ENCODE measurements at regions not wholly inside any gene's neighbourhood (a gene's known extent, or its start where the extent isn't known, plus 50 kb on each side); places are given as distances from the start of the nearest gene placed in this dataset.
"Not testable (repeated sequence)": the region's sequence is repeated elsewhere in the genome, so short reads cannot be mapped to it uniquely, and the experiment has no call there.

DNA sequence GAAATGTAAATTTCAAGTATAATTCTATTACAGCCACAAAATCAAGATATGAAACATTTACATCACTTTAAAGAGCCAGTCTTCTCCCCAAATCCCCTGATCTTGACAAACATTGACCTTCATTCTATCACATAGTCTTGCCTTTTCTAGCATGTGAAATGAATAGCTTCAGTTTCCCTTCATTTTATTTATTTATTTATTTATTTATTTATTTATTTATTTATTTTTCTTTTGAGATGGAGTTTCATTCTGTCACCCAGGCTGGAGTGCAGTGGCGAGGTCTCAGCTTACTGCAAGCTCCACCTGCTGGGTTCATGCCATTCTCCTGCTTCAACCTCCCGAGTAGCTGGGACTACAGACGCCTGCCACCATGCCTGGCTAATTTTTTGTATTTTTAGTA is 147.9 kb downstream of the MSL3 start:
- H3F3A ChIP-seq (replicated peaks; ENCODE audit: insufficient read depth); H2AFZ ChIP-seq (ENCODE audit: low read depth); H4K20me1 ChIP-seq (ENCODE audit: insufficient read depth); H3K4me2 ChIP-seq; H3K4me1 ChIP-seq (ENCODE audit: control insufficient read depth in 1 of 2, insufficient read depth in 2 of 2, low read depth in 1 of 2, low read length in 1 of 2); H3K9ac ChIP-seq; POLR2A ChIA-PET; DNase-seq; H3K27ac ChIP-seq (ENCODE audit: low read depth in 2 of 2, low read length in 1 of 2); H3K9me3 ChIP-seq; H3K79me2 ChIP-seq (ENCODE audit: insufficient read depth); CTCF ChIA-PET; H3K9me2 ChIP-seq; H3K27me3 ChIP-seq (ENCODE audit: insufficient read depth); H3K36me3 ChIP-seq (replicated peaks in 1 of 2; ENCODE audit: control insufficient read depth in 1 of 2, insufficient read depth in 2 of 2, low read length in 1 of 2); H3K4me3 ChIP-seq (ENCODE audit: low read depth in 2 of 2, low read length in 1 of 2): not testable (repeated sequence)
- WGBS (ENCODE audit: low lambda C conversion rate), result 10% methylated on average over 3 of the region's 3 CpGs

DNA sequence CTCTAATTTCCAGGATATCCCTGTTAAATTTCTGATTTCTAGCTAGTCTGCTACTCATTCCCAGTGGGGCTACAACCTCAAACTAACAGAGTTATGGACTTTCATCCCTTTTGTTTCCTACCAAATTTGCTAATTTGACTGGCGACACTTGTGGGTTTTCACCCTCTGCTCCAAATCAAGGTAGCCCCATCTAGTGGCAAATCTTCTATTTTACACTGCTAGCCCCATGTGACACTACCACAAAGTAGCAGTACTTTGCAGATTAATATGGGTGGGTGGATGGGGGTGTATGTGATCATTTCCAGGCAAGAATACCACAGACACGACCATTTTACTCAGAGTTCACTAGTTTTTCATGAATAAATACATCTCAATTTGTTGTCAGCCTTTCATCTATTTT is 150.3 kb downstream of the MSL3 start:
- WGBS (ENCODE audit: low lambda C conversion rate), result 2% methylated on average over 2 of the region's 2 CpGs
- CTCF ChIA-PET, result no interaction called here

DNA sequence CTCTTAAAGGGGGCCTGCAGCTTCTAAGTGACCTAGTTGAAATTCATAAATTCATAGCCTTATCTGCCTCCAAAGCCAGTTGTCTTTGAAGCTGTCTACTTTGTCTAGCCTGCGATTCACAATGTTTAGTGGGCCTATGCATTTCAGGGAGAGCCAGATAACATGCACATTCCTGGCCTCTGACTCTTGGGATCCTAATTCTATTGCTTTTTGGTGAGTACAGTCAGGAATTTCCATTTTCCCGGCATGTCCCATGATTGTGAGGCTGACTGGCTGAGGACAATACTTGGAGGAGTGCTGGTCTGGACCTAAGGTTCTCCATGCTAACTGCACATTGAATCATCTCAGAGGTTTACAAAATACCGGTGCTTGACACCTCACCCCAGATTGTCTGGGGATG is 155.0 kb downstream of the MSL3 start:
- H4K20me1 ChIP-seq (ENCODE audit: insufficient read depth), result no peaks in the 10 kb centered on the region
- no peak overlapping the region for H3K27ac ChIP-seq (ENCODE audit: low read depth in 2 of 2, low read length in 1 of 2)
- H3K9ac ChIP-seq, result no peak overlapping the region
- ChIA-PET POLR2A (no interaction called here), CTCF (no interaction called here)
- H3K9me2 ChIP-seq, result no peaks in the 10 kb centered on the region
- no peaks in the 10 kb centered on the region for H3K36me3 ChIP-seq (replicated peaks in 1 of 2; ENCODE audit: control insufficient read depth in 1 of 2, insufficient read depth in 2 of 2, low read length in 1 of 2)
- H3K4me1 ChIP-seq (ENCODE audit: control insufficient read depth in 1 of 2, insufficient read depth in 2 of 2, low read depth in 1 of 2, low read length in 1 of 2), result no peaks in the 10 kb centered on the region
- WGBS (ENCODE audit: low lambda C conversion rate), result 8% methylated on average over 3 of the region's 3 CpGs
- no peaks in the 10 kb centered on the region for H3F3A ChIP-seq (replicated peaks; ENCODE audit: insufficient read depth)
- DNase-seq, result no peak
- no peak overlapping the region for H2AFZ ChIP-seq (ENCODE audit: low read depth)
- H3K79me2 ChIP-seq (ENCODE audit: insufficient read depth), result no peaks in the 10 kb centered on the region
- peaks cover 3% of the 10 kb centered on the region; the same call in 1 of the 2 replicates for H3K27me3 ChIP-seq (ENCODE audit: insufficient read depth)
- no peak overlapping the region for H3K4me2 ChIP-seq
- H3K4me3 ChIP-seq (ENCODE audit: low read depth in 2 of 2, low read length in 1 of 2), result no peak overlapping the region
- TF ChIP-seq CHD2 (IDR thresholded peaks at IDR 0.05; ENCODE audit: low read length, partially characterized antibody) (no peak), FOXM1 (IDR thresholded peaks at IDR 0.05; ENCODE audit: low read depth) (no peak), RAD21 (IDR thresholded peaks at IDR 0.05; ENCODE audit: low read length) (no peak), JUND (IDR thresholded peaks at IDR 0.05) (no peak), RFX5 (IDR thresholded peaks at IDR 0.05; ENCODE audit: low read length) (no peak), NRF1 (IDR thresholded peaks at IDR 0.05; ENCODE audit: low read depth, low read length) (no peak), TAF1 (IDR thresholded peaks at IDR 0.05; ENCODE audit: borderline replicate concordance, low read depth, low read length) (no peak)
- TF ChIP-seq, protein P1, sequence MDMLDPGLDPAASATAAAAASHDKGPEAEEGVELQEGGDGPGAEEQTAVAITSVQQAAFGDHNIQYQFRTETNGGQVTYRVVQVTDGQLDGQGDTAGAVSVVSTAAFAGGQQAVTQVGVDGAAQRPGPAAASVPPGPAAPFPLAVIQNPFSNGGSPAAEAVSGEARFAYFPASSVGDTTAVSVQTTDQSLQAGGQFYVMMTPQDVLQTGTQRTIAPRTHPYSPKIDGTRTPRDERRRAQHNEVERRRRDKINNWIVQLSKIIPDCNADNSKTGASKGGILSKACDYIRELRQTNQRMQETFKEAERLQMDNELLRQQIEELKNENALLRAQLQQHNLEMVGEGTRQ (IDR thresholded peaks at IDR 0.05; ENCODE audit: borderline replicate concordance, low read depth, low read length), result no peak
- TF ChIP-seq, protein P2, sequence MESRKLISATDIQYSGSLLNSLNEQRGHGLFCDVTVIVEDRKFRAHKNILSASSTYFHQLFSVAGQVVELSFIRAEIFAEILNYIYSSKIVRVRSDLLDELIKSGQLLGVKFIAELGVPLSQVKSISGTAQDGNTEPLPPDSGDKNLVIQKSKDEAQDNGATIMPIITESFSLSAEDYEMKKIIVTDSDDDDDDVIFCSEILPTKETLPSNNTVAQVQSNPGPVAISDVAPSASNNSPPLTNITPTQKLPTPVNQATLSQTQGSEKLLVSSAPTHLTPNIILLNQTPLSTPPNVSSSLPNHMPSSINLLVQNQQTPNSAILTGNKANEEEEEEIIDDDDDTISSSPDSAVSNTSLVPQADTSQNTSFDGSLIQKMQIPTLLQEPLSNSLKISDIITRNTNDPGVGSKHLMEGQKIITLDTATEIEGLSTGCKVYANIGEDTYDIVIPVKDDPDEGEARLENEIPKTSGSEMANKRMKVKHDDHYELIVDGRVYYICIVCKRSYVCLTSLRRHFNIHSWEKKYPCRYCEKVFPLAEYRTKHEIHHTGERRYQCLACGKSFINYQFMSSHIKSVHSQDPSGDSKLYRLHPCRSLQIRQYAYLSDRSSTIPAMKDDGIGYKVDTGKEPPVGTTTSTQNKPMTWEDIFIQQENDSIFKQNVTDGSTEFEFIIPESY (IDR thresholded peaks at IDR 0.05; ENCODE audit: borderline replicate concordance, low read depth), result no peak
- TF ChIP-seq, protein P3, sequence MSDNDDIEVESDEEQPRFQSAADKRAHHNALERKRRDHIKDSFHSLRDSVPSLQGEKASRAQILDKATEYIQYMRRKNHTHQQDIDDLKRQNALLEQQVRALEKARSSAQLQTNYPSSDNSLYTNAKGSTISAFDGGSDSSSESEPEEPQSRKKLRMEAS (IDR thresholded peaks at IDR 0.05; ENCODE audit: low read depth), result no peak
- H3K9me3 ChIP-seq, result no peaks in the 10 kb centered on the region

More for the DNA sequence above, 150.3 kb downstream of the MSL3 start:
- no peak for TF ChIP-seq GATA2 (CRISPR knock-in tag; IDR thresholded peaks at IDR 0.05)
- peak; percentile 30; the same call in 1 of the 2 replicates for TF ChIP-seq RAD21 (IDR thresholded peaks at IDR 0.05; ENCODE audit: low read length)
- TF ChIP-seq, protein P4, sequence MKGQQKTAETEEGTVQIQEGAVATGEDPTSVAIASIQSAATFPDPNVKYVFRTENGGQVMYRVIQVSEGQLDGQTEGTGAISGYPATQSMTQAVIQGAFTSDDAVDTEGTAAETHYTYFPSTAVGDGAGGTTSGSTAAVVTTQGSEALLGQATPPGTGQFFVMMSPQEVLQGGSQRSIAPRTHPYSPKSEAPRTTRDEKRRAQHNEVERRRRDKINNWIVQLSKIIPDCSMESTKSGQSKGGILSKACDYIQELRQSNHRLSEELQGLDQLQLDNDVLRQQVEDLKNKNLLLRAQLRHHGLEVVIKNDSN (IDR thresholded peaks at IDR 0.05; ENCODE audit: borderline replicate concordance, low read depth), result peak; percentile 46; the same call in 1 of the 2 replicates
- TF ChIP-seq, protein P5, sequence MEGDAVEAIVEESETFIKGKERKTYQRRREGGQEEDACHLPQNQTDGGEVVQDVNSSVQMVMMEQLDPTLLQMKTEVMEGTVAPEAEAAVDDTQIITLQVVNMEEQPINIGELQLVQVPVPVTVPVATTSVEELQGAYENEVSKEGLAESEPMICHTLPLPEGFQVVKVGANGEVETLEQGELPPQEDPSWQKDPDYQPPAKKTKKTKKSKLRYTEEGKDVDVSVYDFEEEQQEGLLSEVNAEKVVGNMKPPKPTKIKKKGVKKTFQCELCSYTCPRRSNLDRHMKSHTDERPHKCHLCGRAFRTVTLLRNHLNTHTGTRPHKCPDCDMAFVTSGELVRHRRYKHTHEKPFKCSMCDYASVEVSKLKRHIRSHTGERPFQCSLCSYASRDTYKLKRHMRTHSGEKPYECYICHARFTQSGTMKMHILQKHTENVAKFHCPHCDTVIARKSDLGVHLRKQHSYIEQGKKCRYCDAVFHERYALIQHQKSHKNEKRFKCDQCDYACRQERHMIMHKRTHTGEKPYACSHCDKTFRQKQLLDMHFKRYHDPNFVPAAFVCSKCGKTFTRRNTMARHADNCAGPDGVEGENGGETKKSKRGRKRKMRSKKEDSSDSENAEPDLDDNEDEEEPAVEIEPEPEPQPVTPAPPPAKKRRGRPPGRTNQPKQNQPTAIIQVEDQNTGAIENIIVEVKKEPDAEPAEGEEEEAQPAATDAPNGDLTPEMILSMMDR (IDR thresholded peaks at IDR 0.05), result peak; percentile 51
- H3F3A ChIP-seq (replicated peaks; ENCODE audit: insufficient read depth), result no peaks in the 10 kb centered on the region
- no peaks in the 10 kb centered on the region for H3K9me3 ChIP-seq
- peak overlapping the region in 1 of 2 experiments; percentile 19; a peak in 1 of 4 replicates for H3K4me3 ChIP-seq (ENCODE audit: low read depth in 2 of 2, low read length in 1 of 2)
- no peaks in the 10 kb centered on the region for H3K36me3 ChIP-seq (replicated peaks in 1 of 2; ENCODE audit: control insufficient read depth in 1 of 2, insufficient read depth in 2 of 2, low read length in 1 of 2)
- peak; percentile 8 for DNase-seq
- H3K27ac ChIP-seq (ENCODE audit: low read depth in 2 of 2, low read length in 1 of 2), result no peak overlapping the region
- H3K4me1 ChIP-seq (ENCODE audit: control insufficient read depth in 1 of 2, insufficient read depth in 2 of 2, low read depth in 1 of 2, low read length in 1 of 2), result no peaks in the 10 kb centered on the region
- POLR2A ChIA-PET, result no interaction called here
- H3K79me2 ChIP-seq (ENCODE audit: insufficient read depth), result no peaks in the 10 kb centered on the region
- no peak overlapping the region for H2AFZ ChIP-seq (ENCODE audit: low read depth)
- H3K9me2 ChIP-seq, result no peaks in the 10 kb centered on the region
- H3K27me3 ChIP-seq (ENCODE audit: insufficient read depth), result peaks cover 3% of the 10 kb centered on the region; the same call in 1 of the 2 replicates
- H4K20me1 ChIP-seq (ENCODE audit: insufficient read depth), result no peaks in the 10 kb centered on the region
- H3K4me2 ChIP-seq, result no peak overlapping the region
- H3K9ac ChIP-seq, result no peak overlapping the region
